ENCODE measurements at regions not wholly inside any gene's neighbourhood (a gene's known extent, or its start where the extent isn't known, plus 50 kb on each side); places are given as distances from the start of the nearest gene placed in this dataset.

GRCh38 chr11:88405853-88406252 is 68.3 kb upstream of the CTSC start:
- intact Hi-C loops (cut with DNase I) = no loop called here
- no peaks in the 10 kb centered on the region for H3K36me3 ChIP-seq
- no peak for DNase-seq

GRCh38 chr11:88404932-88405710 is 67.6 kb upstream of the CTSC start:
- TF ChIP-seq CTCF (IDR thresholded peaks at IDR 0.05) = no peak
- no peaks in the 10 kb centered on the region for H3K9me3 ChIP-seq
- peak in 1 of 2 donors; percentile 60 for ATAC-seq
- no peak overlapping the region for H3K27ac ChIP-seq
- intact Hi-C loops (cut with DNase I) = no loop called here
- DNase-seq = no peak
- H3K36me3 ChIP-seq = no peaks in the 10 kb centered on the region
- H3K4me1 ChIP-seq = peaks cover 46% of the 10 kb centered on the region
- no peak overlapping the region for H3K4me3 ChIP-seq
- no peaks in the 10 kb centered on the region for H3K27me3 ChIP-seq (ENCODE audit: low read depth)

More at GRCh38 chr11:88405853-88406252, 68.3 kb upstream of the CTSC start:
- Histone ChIP-seq H3K9me3 (no peaks in the 10 kb centered on the region), H3K4me1 (peaks cover 46% of the 10 kb centered on the region), H3K4me3 (no peak overlapping the region), H3K27ac (no peak overlapping the region), H3K27me3 (ENCODE audit: low read depth) (no peaks in the 10 kb centered on the region)
- no peak for ATAC-seq
- no peak for TF ChIP-seq CTCF (IDR thresholded peaks at IDR 0.05)

DNA sequence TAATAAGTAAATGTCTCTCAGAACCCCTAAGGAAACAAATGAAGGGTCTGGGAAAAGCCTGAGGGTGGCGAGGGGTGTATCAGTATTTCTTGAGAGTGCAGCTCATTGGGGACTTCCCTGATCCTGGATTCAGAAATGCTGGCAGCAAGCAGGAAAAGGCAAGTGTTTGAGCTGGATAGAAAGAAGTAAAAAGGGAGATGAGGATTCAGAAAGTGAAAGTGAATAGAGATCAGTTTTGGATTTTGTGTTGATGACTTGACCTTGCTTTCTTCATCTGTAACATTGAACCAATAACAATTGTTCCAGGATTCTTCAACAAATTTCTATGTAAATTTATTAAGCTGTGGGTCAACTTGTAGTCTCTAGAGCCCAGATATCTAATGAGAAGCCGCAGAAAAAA is 66.9 kb upstream of the CTSC start:
- no peaks in the 10 kb centered on the region for H3K27me3 ChIP-seq (ENCODE audit: low read depth)
- ATAC-seq (peak in 1 of 2 donors; percentile 27), DNase-seq (no peak)
- H3K4me3 ChIP-seq = no peak overlapping the region
- H3K4me1 ChIP-seq = peaks cover 46% of the 10 kb centered on the region
- H3K36me3 ChIP-seq = no peaks in the 10 kb centered on the region
- H3K27ac ChIP-seq = no peak overlapping the region
- no peak for TF ChIP-seq CTCF (IDR thresholded peaks at IDR 0.05)
- no peaks in the 10 kb centered on the region for H3K9me3 ChIP-seq
- intact Hi-C loops (cut with DNase I) = no loop called here

DNA sequence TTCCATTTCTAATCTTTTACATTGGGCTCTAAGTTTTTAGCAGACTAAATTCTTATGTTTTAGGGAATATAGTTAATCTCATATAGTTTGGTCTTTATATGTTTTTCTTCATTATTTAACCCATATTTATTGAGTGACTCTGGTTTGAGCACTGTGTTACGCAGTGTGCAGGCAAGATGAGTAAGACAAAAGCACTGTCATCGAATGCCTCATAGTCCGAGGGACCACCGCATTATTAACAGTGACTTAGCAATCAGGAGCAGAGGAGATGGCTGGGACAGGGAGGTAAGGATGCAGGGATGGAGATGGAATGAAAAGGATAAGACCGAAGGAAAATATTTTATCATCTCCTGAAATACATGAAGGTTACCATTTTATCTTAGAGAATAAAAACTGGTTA is 65.2 kb upstream of the CTSC start:
- Histone ChIP-seq H3K27me3 (ENCODE audit: low read depth) (no peaks in the 10 kb centered on the region), H3K4me1 (peaks cover 51% of the 10 kb centered on the region), H3K4me3 (no peak overlapping the region), H3K9me3 (no peaks in the 10 kb centered on the region), H3K27ac (peak overlapping the region; percentile 54), H3K36me3 (no peaks in the 10 kb centered on the region)
- TF ChIP-seq CTCF (IDR thresholded peaks at IDR 0.05) = no peak
- ATAC-seq (no peak), DNase-seq (no peak)
- intact Hi-C loops (cut with DNase I) = no loop called here

DNA sequence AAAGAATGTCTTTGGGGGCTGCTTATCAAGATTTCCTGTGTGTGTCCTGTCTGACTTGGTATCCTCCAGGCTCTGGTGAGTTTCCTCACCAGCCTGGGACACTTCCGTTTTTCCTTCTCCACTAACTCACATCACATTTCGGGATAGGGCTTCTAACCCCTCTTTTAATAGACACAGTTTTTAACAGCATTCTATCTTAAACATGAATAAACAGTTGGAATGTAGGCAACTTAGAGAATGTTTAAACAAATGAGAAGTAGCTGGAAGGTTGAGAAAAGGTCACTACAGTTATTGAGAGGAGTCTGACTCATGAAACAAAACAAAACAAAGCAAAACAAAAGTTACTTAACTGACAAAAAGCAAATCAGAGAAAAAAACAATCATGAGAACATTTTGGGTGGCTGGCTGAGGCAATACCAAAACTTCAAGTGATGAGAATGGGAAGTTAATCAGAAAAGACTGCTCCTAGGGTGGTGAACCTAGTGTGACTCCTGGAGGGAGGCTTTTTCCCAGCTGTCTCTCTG is 64.7 kb upstream of the CTSC start:
- Histone ChIP-seq H3K36me3 (no peaks in the 10 kb centered on the region), H3K4me1 (peaks cover 51% of the 10 kb centered on the region), H3K4me3 (no peak overlapping the region), H3K27ac (peak overlapping the region; percentile 54), H3K27me3 (ENCODE audit: low read depth) (no peaks in the 10 kb centered on the region), H3K9me3 (no peaks in the 10 kb centered on the region)
- no peak for TF ChIP-seq CTCF (IDR thresholded peaks at IDR 0.05)
- DNase-seq = no peak
- intact Hi-C loops (cut with DNase I) = no loop called here
- ATAC-seq = peak; percentile 51 to 79
